ENCODE measurements at regions not wholly inside any gene's neighbourhood (a gene's known extent, or its start where the extent isn't known, plus 50 kb on each side); places are given as distances from the start of the nearest gene placed in this dataset.

GRCh38 chr3:25900161-25900560 lies 110.3 kb downstream of the OXSM start:
- ChIA-PET POLR2A (no interaction called here), CTCF (interaction anchor here (1.7 kb wide), 1 partner anchor 15 kb away, joined by 5 read pairs; no protein-coding TSS in a partner anchor)
- Mint-ChIP-seq H3K9me3 (no peaks in the 10 kb centered on the region), H3K4me3 (no peak overlapping the region), H3K4me1 (ENCODE audit: low read depth) (peaks cover 11% of the 10 kb centered on the region), H3K27ac (no peak overlapping the region), H3K27me3 (no peaks in the 10 kb centered on the region), H3K36me3 (ENCODE audit: low read depth) (no peaks in the 10 kb centered on the region)
- intact Hi-C loops (cut with micrococcal nuclease) = no loop called here
- DNase-seq = no peak
- no peak for ATAC-seq
- no peak for TF ChIP-seq CTCF (IDR thresholded peaks at IDR 0.05)

GRCh38 chr3:25901796-25902195 lies 111.9 kb downstream of the OXSM start:
- ATAC-seq (no peak), DNase-seq (no peak)
- H3K9me3 Mint-ChIP-seq = no peaks in the 10 kb centered on the region
- intact Hi-C loops (cut with micrococcal nuclease) = no loop called here
- no peak overlapping the region for H3K27ac Mint-ChIP-seq
- no peaks in the 10 kb centered on the region for H3K27me3 Mint-ChIP-seq
- H3K36me3 Mint-ChIP-seq (ENCODE audit: low read depth) = no peaks in the 10 kb centered on the region
- ChIA-PET CTCF (interaction anchor here (1.4 kb wide), 1 partner anchor 10 kb away, joined by 5 read pairs; no protein-coding TSS in a partner anchor), POLR2A (no interaction called here)
- H3K4me3 Mint-ChIP-seq = no peak overlapping the region
- peaks cover 11% of the 10 kb centered on the region for H3K4me1 Mint-ChIP-seq (ENCODE audit: low read depth)
- no peak for TF ChIP-seq CTCF (IDR thresholded peaks at IDR 0.05)

GRCh38 chr3:25902586-25902985 lies 112.7 kb downstream of the OXSM start:
- DNase-seq = no peak
- CTCF ChIA-PET = no interaction called here
- POLR2A ChIA-PET = no interaction called here
- intact Hi-C loops (cut with micrococcal nuclease) = no loop called here
- no peaks in the 10 kb centered on the region for H3K36me3 Mint-ChIP-seq (ENCODE audit: low read depth)
- H3K4me1 Mint-ChIP-seq (ENCODE audit: low read depth) = peaks cover 11% of the 10 kb centered on the region
- ATAC-seq = no peak
- no peak overlapping the region for H3K4me3 Mint-ChIP-seq
- H3K27ac Mint-ChIP-seq = no peak overlapping the region
- TF ChIP-seq CTCF (IDR thresholded peaks at IDR 0.05) = no peak
- H3K27me3 Mint-ChIP-seq = no peaks in the 10 kb centered on the region
- H3K9me3 Mint-ChIP-seq = no peaks in the 10 kb centered on the region

- no peak overlapping the region for H3K4me3 Mint-ChIP-seq
- DNase-seq = no peak
- intact Hi-C loops (cut with micrococcal nuclease) = no loop called here
- no peaks in the 10 kb centered on the region for H3K9me3 Mint-ChIP-seq
- ATAC-seq = no peak
- no peaks in the 10 kb centered on the region for H3K36me3 Mint-ChIP-seq (ENCODE audit: low read depth)
- ChIA-PET POLR2A (no interaction called here), CTCF (no interaction called here)
- peaks cover 3% of the 10 kb centered on the region for H3K27me3 Mint-ChIP-seq
- no peak overlapping the region for H3K27ac Mint-ChIP-seq
- TF ChIP-seq CTCF (IDR thresholded peaks at IDR 0.05) = no peak
- peaks cover 11% of the 10 kb centered on the region for H3K4me1 Mint-ChIP-seq (ENCODE audit: low read depth)
Observed at GRCh38 chr3:25903371-25904129, 113.7 kb downstream of the OXSM start.

- Mint-ChIP-seq H3K27me3 (peaks cover 3% of the 10 kb centered on the region), H3K4me1 (ENCODE audit: low read depth) (peaks cover 11% of the 10 kb centered on the region), H3K9me3 (no peaks in the 10 kb centered on the region), H3K4me3 (no peak overlapping the region), H3K27ac (no peak overlapping the region), H3K36me3 (ENCODE audit: low read depth) (no peaks in the 10 kb centered on the region)
- POLR2A ChIA-PET = no interaction called here
- TF ChIP-seq CTCF (IDR thresholded peaks at IDR 0.05) = no peak
- intact Hi-C loops (cut with micrococcal nuclease) = no loop called here
- no peak for DNase-seq
- no peak for ATAC-seq
- CTCF ChIA-PET = no interaction called here
Observed at GRCh38 chr3:25904206-25904605, 114.3 kb downstream of the OXSM start.

Data from activated CD8-positive, alpha-beta T cell treated with anti-CD3 and anti-CD28 coated beads for 36 hours (primary cell).